Endothelial cell of umbilical vein (primary cell): ENCODE measurements at regions not wholly inside any gene's neighbourhood (a gene's known extent, or its start where the extent isn't known, plus 50 kb on each side); places are given as distances from the start of the nearest gene placed in this dataset.

Experiments
- BruUV-seq: library from RNA; stranded (reverse); fragments of 400-500 nt; replicated peaks from 2 replicates; lab custom pipeline; 2021; lab: Mats Ljungman, UMichigan
- CTCF ChIA-PET: fragments of 300-600, 350-600 bp; sonication (Branson Sonifier 250); formaldehyde crosslinking; loops from one replicate; lab custom pipeline; 2021; ENCODE audit warnings: antibody characterized with exemption, inconsistent platforms; lab: Charles Lee
- POLR2A ChIA-PET: fragments of 300-600, 350-600 bp; sonication (Branson Sonifier 250); formaldehyde crosslinking; loops from one replicate; lab custom pipeline; 2021; ENCODE audit warnings: antibody characterized with exemption, inconsistent platforms; lab: Charles Lee
- DNase-seq: peaks from one replicate; pipeline ENCODE4 v3.0.0-alpha.2; 2011; ENCODE audit warnings: low read depth, low spot score
- FAIRE-seq: peaks from 2 replicates; lab custom pipeline; 2011; peaks lifted over from hg19 to GRCh38; lab: Jason Lieb, UNC
- H2AFZ ChIP-seq: 2 replicates; pipeline ENCODE4 v1.6.0; 2012; ENCODE audit warnings: low read depth, low read length, control low read depth, inconsistent platforms
- H3K27ac ChIP-seq: 2 replicates; pipeline ENCODE4 v1.5.1; 2011; ENCODE audit warnings: low read depth, mild to moderate bottlenecking, control low read depth, low read length, moderate library complexity; ENCODE audit not compliant: insufficient read depth
- H3K27me3 ChIP-seq, 2 experiments: 2 replicates each; pipeline versions ENCODE4 v1.6.0 to v1.6.1; 2011; ENCODE audit warnings: low read length in 2 of 2, mixed read lengths in 1 of 2; ENCODE audit not compliant: control insufficient read depth in 2 of 2, insufficient read depth in 2 of 2
- H3K36me3 ChIP-seq, 2 experiments: 2 replicates in 1 of 2; 3 replicates in 1 of 2; pipeline ENCODE4 v1.5.1; 2011; ENCODE audit warnings: low read length in 2 of 2, mild to moderate bottlenecking in 1 of 2, moderate library complexity in 1 of 2; ENCODE audit not compliant: control insufficient read depth in 2 of 2, insufficient read depth in 2 of 2; ENCODE audit errors: extremely low read depth in 1 of 2
- H3K4me1 ChIP-seq: 3 replicates; pipeline ENCODE4 v1.5.1; 2011; ENCODE audit warnings: mild to moderate bottlenecking, low read length; ENCODE audit not compliant: control insufficient read depth, insufficient read depth; ENCODE audit errors: extremely low read depth
- H3K4me2 ChIP-seq: 2 replicates; pipeline ENCODE4 v1.6.1; 2011; ENCODE audit warnings: low read length, control low read depth, mixed read lengths; ENCODE audit not compliant: insufficient read depth
- H3K4me3 ChIP-seq, 3 experiments: fragments of 200-600 bp in 1 of 3; sonication (generic), shearing (Covaris generic) in 1 of 3; replicated peaks in 1 of 3; 2 replicates each; pipeline ENCODE4 v1.5.1; 2011 to 2016; ENCODE audit warnings: control low read depth in 3 of 3, low read length in 3 of 3, mild to moderate bottlenecking in 2 of 3, inconsistent platforms in 1 of 3, low read depth in 1 of 3, moderate library complexity in 1 of 3; ENCODE audit not compliant: insufficient read depth in 1 of 3
- H3K79me2 ChIP-seq: 2 replicates; pipeline ENCODE4 v1.6.0; 2012; ENCODE audit warnings: low read length, inconsistent platforms; ENCODE audit not compliant: control insufficient read depth, insufficient read depth
- H3K9ac ChIP-seq: replicated peaks from 2 replicates; pipeline ENCODE3; 2011; ENCODE audit warnings: low read length, control low read depth; ENCODE audit not compliant: insufficient read depth; ENCODE audit errors: extremely low read depth
- H3K9me1 ChIP-seq: replicated peaks from 3 replicates; pipeline ENCODE4 v1.6.0; 2011; ENCODE audit warnings: mild to moderate bottlenecking, low read length; ENCODE audit not compliant: control insufficient read depth, insufficient read depth; ENCODE audit errors: extremely low read depth
- H3K9me3 ChIP-seq: replicated peaks from 2 replicates; pipeline ENCODE4 v1.5.1; 2012; ENCODE audit warnings: low read length, inconsistent platforms; ENCODE audit not compliant: control insufficient read depth, insufficient read depth
- H4K20me1 ChIP-seq: replicated peaks from 2 replicates; pipeline ENCODE3; 2011; ENCODE audit warnings: mild to moderate bottlenecking, low read length; ENCODE audit not compliant: control insufficient read depth, insufficient read depth; ENCODE audit errors: extremely low read depth
- EZH2 ChIP-seq: IDR thresholded peaks from 2 replicates; pipeline ENCODE4 v1.6.1; 2012; ENCODE audit warnings: borderline replicate concordance, low read depth, mild to moderate bottlenecking, moderate library complexity, low read length, inconsistent platforms; ENCODE audit not compliant: severe bottlenecking
- FOS ChIP-seq: IDR thresholded peaks from 2 replicates; pipeline ENCODE4 v1.6.1; 2011; ENCODE audit warnings: mild to moderate bottlenecking, low read length, moderate library complexity, borderline replicate concordance; ENCODE audit not compliant: insufficient read depth
- GATA2 ChIP-seq: IDR thresholded peaks from 2 replicates; pipeline ENCODE4 v1.7.0; 2011; ENCODE audit warnings: low read depth, mild to moderate bottlenecking, moderate library complexity, mixed read lengths, low read length; ENCODE audit not compliant: insufficient read length, insufficient read depth
- JUN ChIP-seq: IDR thresholded peaks from 2 replicates; pipeline ENCODE4 v1.6.1; 2011; ENCODE audit warnings: borderline replicate concordance, low read depth; ENCODE audit not compliant: insufficient read length, insufficient read depth
- MYC ChIP-seq: IDR thresholded peaks from one replicate; pipeline ENCODE4 v1.6.1; 2011; ENCODE audit warnings: mild to moderate bottlenecking, low read depth, low read length
- POLR2A ChIP-seq: IDR thresholded peaks from 2 replicates; pipeline ENCODE4 v1.6.1; 2012; ENCODE audit warnings: low read depth, mild to moderate bottlenecking, control low read depth, low read length
- POLR2AphosphoS5 ChIP-seq: IDR thresholded peaks from 2 replicates; pipeline ENCODE4 v1.6.1; 2012; ENCODE audit warnings: low read depth, mild to moderate bottlenecking, control low read depth, low read length, moderate library complexity; ENCODE audit not compliant: insufficient read depth
- dilution Hi-C: fragments of 300-500 bp; cut with MboI; formaldehyde crosslinking; loops from one replicate; pipeline ENCODE4 v1.15.0; 2019; ENCODE audit warnings: low sequenced_read_pairs; ENCODE audit not compliant: extremely low pct_ligation_motif_present
- intact Hi-C: fragments of 100-400 bp; cut with micrococcal nuclease; formaldehyde crosslinking; loops from one replicate; pipeline ENCODE4 v1.10.0; 2022
- TF ChIP-seq, protein P1 (sequence below), 2 donors: IDR thresholded peaks; 1 replicate in 1 of 2; 2 replicates in 1 of 2; pipeline ENCODE4 v1.5.1; 2011; ENCODE audit warnings: low read length in 2 of 2, mild to moderate bottlenecking in 2 of 2, moderate library complexity in 2 of 2, control low read depth in 1 of 2, inconsistent platforms in 1 of 2, low read depth in 1 of 2; ENCODE audit not compliant: insufficient read depth in 1 of 2; ENCODE audit errors: extremely low read depth in 1 of 2
- TF ChIP-seq, protein P2 (sequence below): IDR thresholded peaks from 2 replicates; pipeline ENCODE4 v1.6.1; 2011; ENCODE audit not compliant: insufficient read depth, insufficient read length

GRCh38 chr7:159201722-159202330 is 57.2 kb upstream of the VIPR2 start:
- FAIRE-seq = no peak
- intact Hi-C loops (no loop called here), dilution Hi-C loops (no loop called here)
- Histone ChIP-seq H3K27me3 (no peaks in the 10 kb centered on the region), H3K9ac (no peak overlapping the region), H3K27ac (no peak overlapping the region), H3K9me1 (no peaks in the 10 kb centered on the region), H3K79me2 (no peaks in the 10 kb centered on the region), H3K4me2 (no peak overlapping the region), H3K9me3 (no peaks in the 10 kb centered on the region), H3K4me1 (no peaks in the 10 kb centered on the region), H2AFZ (no peak overlapping the region), H4K20me1 (no peaks in the 10 kb centered on the region), H3K36me3 (no peaks in the 10 kb centered on the region), H3K4me3 (no peak overlapping the region)
- ChIA-PET POLR2A (no interaction called here), CTCF (interaction anchor here (1.0 kb wide), 1 partner anchor 10 kb away, joined by 3 read pairs; no protein-coding TSS in a partner anchor)
- BruUV-seq = no TSS peak
- DNase-seq = no peak
- TF ChIP-seq, protein P1, sequence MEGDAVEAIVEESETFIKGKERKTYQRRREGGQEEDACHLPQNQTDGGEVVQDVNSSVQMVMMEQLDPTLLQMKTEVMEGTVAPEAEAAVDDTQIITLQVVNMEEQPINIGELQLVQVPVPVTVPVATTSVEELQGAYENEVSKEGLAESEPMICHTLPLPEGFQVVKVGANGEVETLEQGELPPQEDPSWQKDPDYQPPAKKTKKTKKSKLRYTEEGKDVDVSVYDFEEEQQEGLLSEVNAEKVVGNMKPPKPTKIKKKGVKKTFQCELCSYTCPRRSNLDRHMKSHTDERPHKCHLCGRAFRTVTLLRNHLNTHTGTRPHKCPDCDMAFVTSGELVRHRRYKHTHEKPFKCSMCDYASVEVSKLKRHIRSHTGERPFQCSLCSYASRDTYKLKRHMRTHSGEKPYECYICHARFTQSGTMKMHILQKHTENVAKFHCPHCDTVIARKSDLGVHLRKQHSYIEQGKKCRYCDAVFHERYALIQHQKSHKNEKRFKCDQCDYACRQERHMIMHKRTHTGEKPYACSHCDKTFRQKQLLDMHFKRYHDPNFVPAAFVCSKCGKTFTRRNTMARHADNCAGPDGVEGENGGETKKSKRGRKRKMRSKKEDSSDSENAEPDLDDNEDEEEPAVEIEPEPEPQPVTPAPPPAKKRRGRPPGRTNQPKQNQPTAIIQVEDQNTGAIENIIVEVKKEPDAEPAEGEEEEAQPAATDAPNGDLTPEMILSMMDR (IDR thresholded peaks at IDR 0.05; ENCODE audit: extremely low read depth in 1 of 2, insufficient read depth in 1 of 2, low read depth in 1 of 2, low read length in 2 of 2) = no peak
- TF ChIP-seq POLR2AphosphoS5 (no peak), POLR2A (no peak), GATA2 (no peak), JUN (no peak), MYC (no peak), FOS (no peak), EZH2 (no peak)
- TF ChIP-seq, protein P2, sequence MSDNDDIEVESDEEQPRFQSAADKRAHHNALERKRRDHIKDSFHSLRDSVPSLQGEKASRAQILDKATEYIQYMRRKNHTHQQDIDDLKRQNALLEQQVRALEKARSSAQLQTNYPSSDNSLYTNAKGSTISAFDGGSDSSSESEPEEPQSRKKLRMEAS = no peak
